ENCODE measurements at regions not wholly inside any gene's neighbourhood (a gene's known extent, or its start where the extent isn't known, plus 50 kb on each side); places are given as distances from the start of the nearest gene placed in this dataset.

- H4K8ac ChIP-seq (ENCODE audit: extremely low read depth, insufficient read depth, low read length): no peak overlapping the region
- POLR2A ChIA-PET (ENCODE audit: partially characterized antibody): no interaction called here
These were observed 488.1 kb upstream of the ARX start for GRCh38 chrX:25503826-25504225.

More at GRCh38 chrX:25503826-25504225, 488.1 kb upstream of the ARX start:
- no peak overlapping the region for H2BK15ac ChIP-seq (ENCODE audit: low read length)
- DNase-seq (ENCODE audit: low read depth in 1 of 2, low spot score in 2 of 2): no peak
- no peak overlapping the region for H3K14ac ChIP-seq (ENCODE audit: insufficient read length)
- H2AFZ ChIP-seq (ENCODE audit: low read length): no peak overlapping the region
- H2BK5ac ChIP-seq (ENCODE audit: low read depth, low read length): no peak overlapping the region
- no peak overlapping the region for H3K23ac ChIP-seq (ENCODE audit: insufficient read length)
- FAIRE-seq: no peak
- no peak overlapping the region for H3K4me3 ChIP-seq (ENCODE audit: extremely low read depth in 1 of 4, insufficient read depth in 2 of 4, low read depth in 3 of 4, low read length in 4 of 4)
- no peak overlapping the region for H3K4me2 ChIP-seq (ENCODE audit: insufficient read depth in 1 of 2, low read depth in 2 of 2, low read length in 2 of 2)
- no peaks in the 10 kb centered on the region for H4K20me1 ChIP-seq (replicated peaks in 1 of 2; ENCODE audit: control insufficient read depth in 1 of 2, insufficient read depth in 2 of 2, low read length in 2 of 2)
- WGBS, 2 experiments (ENCODE audit: extremely low coverage in 1 of 2, insufficient coverage in 1 of 2, insufficient read length in 1 of 2, insufficient replicate concordance in 2 of 2, low coverage in 1 of 2, low lambda C conversion rate in 2 of 2, missing lambda C conversion rate in 1 of 2): 89% methylated on average over 3 of the region's 3 CpGs; no CpG with 5 or more reads in 1 of the 2 experiments
- no peak overlapping the region for H3K18ac ChIP-seq (ENCODE audit: extremely low read depth, low read length)
- no peak overlapping the region for H2AK5ac ChIP-seq (ENCODE audit: low read depth, low read length)
- no peaks in the 10 kb centered on the region for H3K79me2 ChIP-seq (ENCODE audit: control insufficient read depth in 1 of 2, insufficient read depth in 2 of 2, low read length in 2 of 2)
- CTCF ChIA-PET (ENCODE audit: partially characterized antibody): no interaction called here
- H3K4ac ChIP-seq (replicated peaks; ENCODE audit: insufficient read length, low read depth, low read length): no peak overlapping the region
- H3K9ac ChIP-seq (replicated peaks in 1 of 4; ENCODE audit: extremely low read depth in 1 of 4, low read depth in 3 of 4, low read length in 3 of 4): no peak overlapping the region
- no peaks in the 10 kb centered on the region for H3K23me2 ChIP-seq (ENCODE audit: low read depth, low read length)
- H2BK12ac ChIP-seq (ENCODE audit: low read depth, low read length): no peak overlapping the region
- no peak overlapping the region for H2BK20ac ChIP-seq (ENCODE audit: low read length)
- TF ChIP-seq EGR1 (IDR thresholded peaks at IDR 0.05; ENCODE audit: borderline replicate concordance, low read depth, low read length): no peak
- no peak for TF ChIP-seq EP300 (IDR thresholded peaks at IDR 0.05; ENCODE audit: borderline replicate concordance in 1 of 2, low read depth in 2 of 2, low read length in 2 of 2)
- no peak for TF ChIP-seq CTBP2 (IDR thresholded peaks at IDR 0.05; ENCODE audit: borderline replicate concordance, insufficient read depth, insufficient read length, low read length)
- no peak for TF ChIP-seq YY1 (IDR thresholded peaks at IDR 0.05; ENCODE audit: low read depth, low read length)
- no peak for TF ChIP-seq RBBP5 (IDR thresholded peaks at IDR 0.05; ENCODE audit: borderline replicate concordance, low read depth, low read length)
- no peak for TF ChIP-seq MAX (IDR thresholded peaks at IDR 0.05)
- TF ChIP-seq RFX5 (IDR thresholded peaks at IDR 0.05; ENCODE audit: borderline replicate concordance, low read depth, low read length): no peak
- no peak for TF ChIP-seq CHD2 (IDR thresholded peaks at IDR 0.05; ENCODE audit: low read length)
- TF ChIP-seq CBX5 (IDR thresholded peaks at IDR 0.05; ENCODE audit: low read depth, low read length): no peak
- no peaks in the 10 kb centered on the region for H3K9me3 ChIP-seq (ENCODE audit: insufficient read depth in 2 of 2, low read depth in 1 of 2, low read length in 1 of 2)
- H3K27ac ChIP-seq (ENCODE audit: low read depth, low read length): no peak overlapping the region
- H3K79me1 ChIP-seq (ENCODE audit: low read depth, low read length): no peaks in the 10 kb centered on the region
- H3K4me1 ChIP-seq (replicated peaks in 1 of 4; ENCODE audit: control insufficient read depth in 3 of 4, insufficient read depth in 4 of 4, low read length in 3 of 4): no peaks in the 10 kb centered on the region
- H3K56ac ChIP-seq (replicated peaks; ENCODE audit: insufficient read length, low read depth, low read length): no peak overlapping the region
- H4K5ac ChIP-seq (ENCODE audit: insufficient read length, low read depth, low read length): no peak overlapping the region
- no peaks in the 10 kb centered on the region for H3K36me3 ChIP-seq (ENCODE audit: control insufficient read depth in 2 of 4, insufficient read depth in 4 of 4, low read length in 3 of 4)
- no peak overlapping the region for H2BK120ac ChIP-seq (replicated peaks; ENCODE audit: low read depth, low read length)
- H4K91ac ChIP-seq (replicated peaks; ENCODE audit: insufficient read length, low read length): no peak overlapping the region
- no peaks in the 10 kb centered on the region for H3K27me3 ChIP-seq (replicated peaks in 1 of 4; ENCODE audit: control insufficient read depth in 3 of 4, extremely low read depth in 1 of 4, insufficient read depth in 3 of 4, low read length in 3 of 4)
